Right lung (tissue), 2 donors: ENCODE measurements at regions not wholly inside any gene's neighbourhood (a gene's known extent, or its start where the extent isn't known, plus 50 kb on each side); places are given as distances from the start of the nearest gene placed in this dataset.
"Not testable (repeated sequence)": the region's sequence is repeated elsewhere in the genome, so short reads cannot be mapped to it uniquely, and the experiment has no call there.

ENCODE experiments used
- DNase-seq, 2 donors: peaks; one replicate each; pipeline ENCODE4 v3.0.0-alpha.2; 2013

DNA sequence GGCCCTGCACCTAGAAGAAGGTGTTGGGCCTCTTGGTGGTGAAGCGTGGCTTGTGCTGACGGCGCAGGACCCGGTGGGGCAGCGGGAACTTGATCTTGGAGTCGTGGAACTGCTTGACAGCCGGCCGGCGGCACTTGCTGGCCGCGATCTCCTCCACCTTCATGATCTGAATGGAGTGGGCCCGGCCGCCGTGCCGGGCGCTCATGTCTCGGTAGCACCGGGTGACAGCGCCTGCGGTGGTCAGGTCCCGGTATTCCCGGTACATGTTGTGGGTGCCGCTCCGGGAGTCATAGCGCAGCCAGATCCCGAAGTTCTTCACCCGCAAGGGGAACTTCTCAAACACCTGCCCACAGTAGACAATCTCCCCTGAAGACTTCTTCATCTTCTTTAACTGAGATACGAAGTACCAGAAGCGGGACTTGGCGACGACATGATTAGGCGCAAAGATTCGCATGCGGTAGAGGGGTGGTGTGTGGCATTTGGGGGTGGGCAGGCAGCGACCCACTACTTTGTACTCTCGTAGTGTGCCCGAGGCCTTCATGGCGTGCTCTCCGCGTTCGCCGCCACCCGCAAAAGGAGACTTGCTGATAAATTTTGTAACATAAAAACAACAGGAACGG, 92.1 kb upstream of the MSH6 start:
- not testable (repeated sequence) for DNase-seq

DNA sequence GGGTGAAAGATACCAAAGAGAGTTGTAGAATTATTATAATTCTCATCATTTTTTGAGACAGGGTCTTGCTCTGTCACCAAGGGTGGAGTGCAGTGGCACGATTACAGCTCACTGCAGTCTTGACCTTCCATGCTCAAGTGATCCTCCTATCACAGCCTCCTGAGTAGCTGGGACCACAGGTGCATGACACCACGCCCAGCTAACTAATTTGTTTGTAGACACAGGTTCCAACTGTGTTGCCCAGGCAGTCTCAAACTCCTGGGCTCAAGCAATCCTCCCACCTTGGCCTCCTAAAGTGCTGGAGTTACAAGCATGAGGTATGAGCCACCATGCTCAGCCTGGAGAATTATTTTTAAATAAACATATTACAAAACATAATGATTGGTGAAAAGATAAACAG, 92.8 kb upstream of the MSH6 start:
- DNase-seq: no peak

DNA sequence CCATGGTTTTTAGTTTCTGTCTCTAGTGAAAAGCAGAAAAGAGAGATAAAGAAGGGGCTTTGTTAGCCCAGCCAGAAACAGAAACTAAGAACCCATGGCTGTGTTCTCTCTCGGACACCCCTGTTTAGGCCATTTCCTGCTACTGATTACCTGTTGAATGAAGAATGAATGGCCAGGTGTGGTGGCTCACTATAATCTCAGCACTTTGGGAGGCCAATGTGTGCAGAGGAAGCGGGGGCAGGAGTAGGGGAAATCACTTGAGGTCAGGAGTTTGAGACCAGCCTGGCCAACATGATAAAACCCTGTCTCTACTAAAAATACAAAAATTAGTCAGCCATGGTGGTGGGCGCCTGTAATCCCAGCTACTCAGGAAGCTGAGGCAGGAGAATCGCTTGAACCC, 93.8 kb upstream of the MSH6 start:
- not testable (repeated sequence) for DNase-seq

- no peak for DNase-seq
Observed at GRCh38 chr2:47688561-47688960, 94.4 kb upstream of the MSH6 start.

- no peak for DNase-seq
Observed at GRCh38 chr2:47687856-47688255, 95.1 kb upstream of the MSH6 start.

GRCh38 chr2:47686018-47686417, 96.9 kb upstream of the MSH6 start:
- DNase-seq: no peak

GRCh38 chr2:47682216-47682749, 100.7 kb upstream of the MSH6 start:
- DNase-seq: no peak

DNA sequence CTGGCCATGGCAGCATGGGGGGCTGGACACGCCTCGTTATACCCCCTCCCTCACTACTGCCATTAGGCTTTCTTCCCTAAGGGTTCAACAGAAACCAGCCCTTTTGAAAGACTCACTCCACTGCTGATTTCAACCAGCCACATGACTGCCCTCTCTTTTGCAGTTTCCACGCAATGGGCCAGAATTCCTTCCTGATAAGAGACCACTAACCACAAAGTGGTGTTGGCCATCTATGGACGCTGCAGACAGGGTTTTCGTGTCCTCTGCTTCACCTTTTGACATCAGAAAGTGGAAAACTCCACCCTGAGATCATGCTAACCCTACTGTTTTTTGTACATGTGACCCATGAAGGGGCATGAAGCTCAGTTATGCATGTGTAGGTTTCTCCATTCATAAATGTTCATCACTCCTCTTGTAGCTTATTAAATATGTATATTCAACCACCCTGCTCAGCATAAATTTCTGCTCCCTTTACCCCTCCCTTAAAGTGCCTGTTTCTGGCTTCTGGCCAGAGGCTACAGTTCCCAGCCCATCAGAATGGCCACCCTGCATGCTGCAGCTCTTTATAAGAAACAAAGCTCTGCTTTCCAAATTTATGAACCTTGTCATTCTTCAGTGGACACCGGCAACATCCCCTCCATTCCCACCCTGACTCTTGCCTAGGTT, 105.6 kb upstream of the KCNK12 start:
- DNase-seq: no peak

GRCh38 chr2:47675196-47675825, 104.5 kb upstream of the KCNK12 start:
- no peak for DNase-seq

- no peak for DNase-seq
Observed at GRCh38 chr2:47666332-47666731, 95.5 kb upstream of the KCNK12 start.

- no peak for DNase-seq
Observed at GRCh38 chr2:47664817-47665216, 94.0 kb upstream of the KCNK12 start.

- DNase-seq: no peak
Observed at GRCh38 chr2:47662552-47662951, 91.8 kb upstream of the KCNK12 start.

DNA sequence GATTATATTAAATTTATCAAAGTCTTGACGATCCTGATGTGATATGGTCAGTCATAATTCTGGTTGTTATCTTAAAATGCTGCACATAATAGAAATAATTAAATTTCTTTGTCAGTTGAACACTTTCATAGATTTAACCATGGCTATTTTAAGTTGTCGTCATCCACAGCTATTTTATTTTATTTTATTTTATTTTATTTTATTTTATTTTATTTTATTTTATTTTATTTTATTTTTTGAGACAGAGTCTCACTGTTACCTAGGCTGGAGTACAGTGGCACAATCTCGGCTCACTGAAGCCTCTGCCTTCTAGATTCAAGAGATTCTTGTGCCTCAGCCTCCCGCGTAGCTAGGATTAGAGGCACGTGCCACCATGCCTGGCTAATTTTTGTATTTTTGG, 90.5 kb upstream of the KCNK12 start:
- no peak for DNase-seq

GRCh38 chr2:47660168-47660567, 89.4 kb upstream of the KCNK12 start:
- no peak for DNase-seq

- DNase-seq: no peak
Observed at GRCh38 chr2:47658646-47659320, 88.0 kb upstream of the KCNK12 start.

GRCh38 chr2:47657886-47658489, 87.2 kb upstream of the KCNK12 start:
- no peak for DNase-seq

GRCh38 chr2:47656715-47657600, 86.2 kb upstream of the KCNK12 start:
- DNase-seq: no peak

GRCh38 chr2:47655563-47655880, 84.7 kb upstream of the KCNK12 start:
- DNase-seq: no peak

GRCh38 chr2:47654790-47655562, 84.2 kb upstream of the KCNK12 start:
- peak; percentile 22 to 24 for DNase-seq
